SJCRH30 (cell line): ENCODE measurements at regions not wholly inside any gene's neighbourhood (a gene's known extent, or its start where the extent isn't known, plus 50 kb on each side); places are given as distances from the start of the nearest gene placed in this dataset.

Experiments
- DNase-seq, 2 experiments: peaks; one replicate each; pipeline ENCODE4 v3.0.0-alpha.2; 2015 to 2020
- H3K27ac ChIP-seq: fragments of 250-450 bp; sonication (Bioruptor Pico); 2 replicates; pipeline ENCODE4 v1.5.1; 2020; ENCODE audit warnings: mild to moderate bottlenecking, moderate library complexity
- H3K27me3 ChIP-seq: fragments of 250-450 bp; sonication (Bioruptor Pico); 2 replicates; pipeline ENCODE4 v1.5.1; 2020; ENCODE audit warnings: mild to moderate bottlenecking, moderate library complexity
- H3K36me3 ChIP-seq: fragments of 250-450 bp; sonication (Bioruptor Pico); 2 replicates; pipeline ENCODE4 v1.5.1; 2020; ENCODE audit warnings: mild to moderate bottlenecking, moderate library complexity
- H3K4me1 ChIP-seq: fragments of 250-450 bp; sonication (Bioruptor Pico); 2 replicates; pipeline ENCODE4 v1.5.1; 2020; ENCODE audit warnings: mild to moderate bottlenecking, moderate library complexity
- H3K4me3 ChIP-seq: fragments of 250-450 bp; sonication (Bioruptor Pico); 2 replicates; pipeline ENCODE4 v1.5.1; 2020; ENCODE audit warnings: mild to moderate bottlenecking, moderate library complexity
- H3K9me3 ChIP-seq: fragments of 250-450 bp; sonication (Bioruptor Pico); replicated peaks from 2 replicates; pipeline ENCODE4 v1.5.1; 2020; ENCODE audit warnings: mild to moderate bottlenecking, moderate library complexity

DNA sequence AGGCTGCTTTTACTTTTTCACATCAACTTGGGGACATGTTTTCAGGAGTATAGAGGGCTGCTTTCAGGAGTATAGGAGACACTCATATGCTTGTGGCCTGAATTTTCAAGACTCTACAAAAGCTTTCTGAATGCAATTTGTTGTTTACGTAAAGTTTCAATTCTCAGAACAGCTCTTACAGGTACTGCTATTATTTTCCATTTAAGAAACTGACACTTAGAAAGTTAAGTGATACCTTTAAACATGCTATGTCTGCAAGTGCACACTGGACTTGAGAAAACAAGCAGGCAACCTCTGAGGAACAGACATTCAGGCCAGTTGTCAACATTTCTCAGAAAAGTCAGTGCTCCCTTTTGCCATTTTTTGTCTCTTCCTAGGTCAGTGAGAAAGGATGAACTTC is 70.0 kb upstream of the PHYHIPL start:
- H3K36me3 ChIP-seq: no peaks in the 10 kb centered on the region
- no peaks in the 10 kb centered on the region; the same call in 1 of the 2 replicates for H3K4me1 ChIP-seq
- no peak for DNase-seq
- no peaks in the 10 kb centered on the region for H3K27me3 ChIP-seq
- no peak overlapping the region for H3K4me3 ChIP-seq
- no peak overlapping the region for H3K27ac ChIP-seq
- no peaks in the 10 kb centered on the region for H3K9me3 ChIP-seq

DNA sequence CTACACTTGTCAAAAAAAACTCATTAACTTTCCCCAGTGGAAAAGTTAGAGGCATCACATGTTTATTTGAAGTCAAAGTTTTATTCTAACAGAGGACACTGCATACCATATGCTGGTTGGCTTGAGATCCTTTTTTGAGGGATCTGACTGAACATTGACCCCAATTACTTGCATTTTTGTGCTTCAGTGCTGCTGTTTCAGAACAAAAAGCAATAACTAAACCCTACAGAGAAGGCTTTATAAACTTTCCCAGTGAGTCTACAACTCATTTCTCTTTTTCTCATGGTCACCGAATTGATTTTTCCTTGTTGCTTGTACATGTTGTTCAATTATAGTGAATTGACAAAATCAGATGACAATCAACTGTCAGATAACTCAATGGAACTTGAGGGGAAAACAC is 69.3 kb upstream of the PHYHIPL start:
- H3K4me3 ChIP-seq: no peak overlapping the region
- no peaks in the 10 kb centered on the region for H3K36me3 ChIP-seq
- no peaks in the 10 kb centered on the region; the same call in 1 of the 2 replicates for H3K4me1 ChIP-seq
- no peaks in the 10 kb centered on the region for H3K9me3 ChIP-seq
- no peaks in the 10 kb centered on the region for H3K27me3 ChIP-seq
- H3K27ac ChIP-seq: no peak overlapping the region
- no peak for DNase-seq

DNA sequence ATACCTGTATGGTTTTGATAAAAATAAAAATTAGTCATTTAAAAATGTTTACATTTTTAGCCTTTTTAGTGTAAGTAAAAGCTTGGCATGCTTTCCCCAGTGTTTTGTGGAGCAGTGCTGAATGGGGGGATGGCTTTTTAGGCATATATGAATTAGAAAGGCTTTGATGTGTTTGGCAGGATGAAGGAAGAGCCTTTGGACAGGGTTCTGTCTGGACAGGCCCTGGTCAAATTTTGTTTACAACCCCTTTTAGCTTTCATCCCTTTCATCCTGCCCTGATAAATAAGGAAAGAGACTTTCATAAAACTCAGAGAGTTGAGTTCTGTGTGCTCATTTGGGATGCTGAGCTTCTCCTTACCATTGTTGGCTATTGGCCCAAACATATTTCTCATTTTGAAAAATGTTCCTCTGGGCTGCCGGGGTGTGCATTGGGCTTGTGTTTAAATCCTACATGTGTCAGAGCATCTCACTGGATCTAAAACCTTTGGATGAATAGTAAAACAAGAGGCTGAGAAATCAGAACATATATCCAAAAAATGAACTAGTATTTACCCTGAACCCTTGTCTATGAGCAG is 68.1 kb upstream of the PHYHIPL start:
- Histone ChIP-seq H3K27me3 (no peaks in the 10 kb centered on the region), H3K27ac (no peak overlapping the region), H3K4me3 (no peak overlapping the region), H3K36me3 (no peaks in the 10 kb centered on the region), H3K9me3 (no peaks in the 10 kb centered on the region), H3K4me1 (no peaks in the 10 kb centered on the region; the same call in 1 of the 2 replicates)
- no peak for DNase-seq

DNA sequence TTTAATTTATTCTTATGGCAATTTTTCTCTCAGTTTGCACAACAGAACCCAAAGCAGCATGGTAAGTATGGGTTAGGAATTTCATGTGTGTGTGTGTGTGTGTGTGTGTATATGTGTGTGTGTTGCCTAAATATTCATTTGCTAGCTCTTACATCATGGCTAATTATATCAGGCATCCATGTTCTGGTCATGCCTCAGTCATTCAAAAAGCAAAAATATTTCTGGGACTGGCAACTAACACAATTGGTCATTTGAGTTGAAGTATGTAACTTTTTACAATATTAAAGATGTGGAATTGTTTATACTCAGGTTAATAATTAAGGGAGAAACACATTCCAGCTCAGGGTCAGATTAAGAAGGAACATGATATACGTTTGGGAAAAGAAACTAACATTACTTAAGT is 67.6 kb upstream of the PHYHIPL start:
- no peaks in the 10 kb centered on the region for H3K27me3 ChIP-seq
- no peaks in the 10 kb centered on the region; the same call in 1 of the 2 replicates for H3K4me1 ChIP-seq
- no peak for DNase-seq
- H3K4me3 ChIP-seq: no peak overlapping the region
- H3K36me3 ChIP-seq: no peaks in the 10 kb centered on the region
- H3K27ac ChIP-seq: no peak overlapping the region
- no peaks in the 10 kb centered on the region for H3K9me3 ChIP-seq

DNA sequence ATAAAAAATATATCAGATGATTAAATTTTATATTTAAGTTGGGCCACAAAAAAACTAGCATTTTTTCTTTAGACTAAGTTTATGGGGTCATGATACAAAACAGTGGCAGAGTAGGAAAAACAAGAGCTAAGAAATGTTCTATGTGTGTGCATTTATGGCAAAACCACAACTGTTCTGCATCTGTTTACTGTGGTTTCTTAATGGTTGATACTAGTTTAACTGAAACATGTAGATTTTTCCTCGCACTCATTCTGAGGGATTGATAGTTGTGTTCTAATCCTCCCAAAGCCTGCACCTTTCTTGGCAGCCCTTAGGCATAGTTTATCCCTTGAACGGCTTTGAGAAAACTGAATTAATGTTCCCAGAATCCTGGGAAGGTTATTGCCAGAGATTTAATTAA is 66.6 kb upstream of the PHYHIPL start:
- Histone ChIP-seq H3K27ac (no peak overlapping the region), H3K9me3 (no peaks in the 10 kb centered on the region), H3K4me3 (no peak overlapping the region), H3K4me1 (no peaks in the 10 kb centered on the region; the same call in 1 of the 2 replicates), H3K27me3 (no peaks in the 10 kb centered on the region), H3K36me3 (no peaks in the 10 kb centered on the region)
- peak in 1 of 2 experiments; percentile 29 for DNase-seq

DNA sequence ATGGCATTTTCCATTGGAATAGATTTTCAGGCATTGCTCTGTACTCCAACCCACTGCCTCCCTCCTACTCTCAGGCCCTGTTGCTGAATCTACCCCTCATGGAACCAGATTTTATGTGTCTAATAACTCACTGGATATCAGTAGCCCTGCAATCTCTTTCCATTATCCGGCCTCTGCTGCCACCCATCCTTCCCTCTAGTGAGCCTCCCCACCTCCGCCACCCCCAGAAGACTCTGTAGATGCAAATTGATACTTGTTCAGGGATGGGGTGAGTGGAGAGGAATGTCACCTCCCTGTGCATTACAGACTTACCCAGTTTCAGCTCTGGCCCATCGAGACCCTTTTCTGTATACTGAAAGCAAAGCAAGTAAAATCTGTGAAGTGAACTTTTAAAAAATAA is 52.3 kb upstream of the PHYHIPL start:
- no peak overlapping the region for H3K27ac ChIP-seq
- H3K4me3 ChIP-seq: no peak overlapping the region
- no peaks in the 10 kb centered on the region for H3K4me1 ChIP-seq
- no peaks in the 10 kb centered on the region for H3K9me3 ChIP-seq
- DNase-seq: no peak
- no peaks in the 10 kb centered on the region for H3K36me3 ChIP-seq
- H3K27me3 ChIP-seq: no peaks in the 10 kb centered on the region

DNA sequence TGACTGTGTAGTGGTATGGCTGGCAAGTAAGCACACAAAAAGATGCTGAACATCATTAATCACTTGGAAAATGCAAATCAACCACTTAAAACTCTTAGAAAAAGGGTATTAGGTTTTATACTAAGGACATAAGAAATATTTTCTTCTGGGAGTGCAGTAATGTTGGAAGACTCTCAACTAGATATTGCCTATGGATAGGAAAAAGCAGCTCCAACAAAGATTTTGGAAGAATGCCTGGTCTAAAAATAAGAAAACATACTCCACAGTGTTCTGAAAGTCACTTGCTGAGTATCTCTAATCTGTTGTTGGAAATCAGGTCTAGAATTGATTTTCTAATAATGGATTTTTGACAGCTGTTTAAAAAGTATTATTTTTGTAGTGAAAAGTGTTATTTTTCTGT is 50.8 kb upstream of the PHYHIPL start:
- no peaks in the 10 kb centered on the region for H3K9me3 ChIP-seq
- no peak for DNase-seq
- no peak overlapping the region for H3K27ac ChIP-seq
- H3K27me3 ChIP-seq: no peaks in the 10 kb centered on the region
- H3K4me1 ChIP-seq: no peaks in the 10 kb centered on the region
- H3K36me3 ChIP-seq: no peaks in the 10 kb centered on the region
- H3K4me3 ChIP-seq: no peak overlapping the region

DNA sequence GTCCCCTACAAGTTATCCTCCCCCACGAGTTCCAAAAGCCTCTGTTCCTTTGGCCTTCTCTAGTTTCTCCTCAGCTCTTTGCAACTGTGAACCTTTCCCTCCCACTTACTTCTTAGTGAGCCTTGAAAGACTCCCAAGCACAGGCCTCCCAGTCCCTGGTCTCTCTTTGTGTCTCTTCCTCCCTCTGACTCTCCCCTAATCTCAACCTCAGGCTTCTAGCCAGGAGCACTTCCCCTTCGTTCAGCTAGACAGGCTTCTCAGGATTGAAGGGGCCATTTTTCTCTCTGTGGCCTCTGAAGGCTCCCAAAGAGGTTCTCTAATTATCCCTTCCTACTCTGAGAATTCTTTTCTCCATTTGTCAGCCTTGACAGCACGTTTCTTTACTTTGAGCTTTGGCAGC is 50.2 kb upstream of the PHYHIPL start:
- Histone ChIP-seq H3K4me1 (no peaks in the 10 kb centered on the region), H3K4me3 (no peak overlapping the region), H3K9me3 (no peaks in the 10 kb centered on the region), H3K27me3 (no peaks in the 10 kb centered on the region), H3K27ac (no peak overlapping the region), H3K36me3 (no peaks in the 10 kb centered on the region)
- DNase-seq: no peak
